CD14-positive monocyte (primary cell): ENCODE measurements at regions not wholly inside any gene's neighbourhood (a gene's known extent, or its start where the extent isn't known, plus 50 kb on each side); places are given as distances from the start of the nearest gene placed in this dataset.
A peak's percentile ranks its signal among the peaks of the same experiment; 100 is the strongest.

Experiments
- DNase-seq, 3 donors: peaks; one replicate each; pipeline ENCODE4 v3.0.0-alpha.2; 2011 to 2022
- H2AFZ ChIP-seq: 2 replicates; pipeline ENCODE4 v1.6.0; 2012; ENCODE audit warnings: mild to moderate bottlenecking, low read depth, low read length, inconsistent platforms; ENCODE audit not compliant: insufficient read depth, poor library complexity, severe bottlenecking
- H3K27ac ChIP-seq, 2 donors: 1 replicate in 1 of 2; 2 replicates in 1 of 2; pipeline ENCODE4 v1.5.1; 2012 to 2013; ENCODE audit warnings: low read length in 2 of 2, control low read depth in 1 of 2, inconsistent platforms in 1 of 2, low read depth in 1 of 2, mild to moderate bottlenecking in 1 of 2
- H3K27me3 ChIP-seq, 2 donors: one replicate each; pipeline versions ENCODE4 v1.6.0 to v1.6.1; 2011 to 2013; ENCODE audit warnings: low read length in 2 of 2; ENCODE audit not compliant: control insufficient read depth in 2 of 2, insufficient read depth in 2 of 2
- H3K36me3 ChIP-seq, 2 donors: replicated peaks in 1 of 2; 1 replicate in 1 of 2; 2 replicates in 1 of 2; pipeline versions ENCODE4 v1.5.1 to v1.6.1; 2012 to 2013; ENCODE audit warnings: low read length in 2 of 2, control low read depth in 1 of 2, inconsistent platforms in 1 of 2, mild to moderate bottlenecking in 1 of 2; ENCODE audit not compliant: insufficient read depth in 2 of 2, control insufficient read depth in 1 of 2
- H3K4me1 ChIP-seq, 2 donors: 1 replicate in 1 of 2; 2 replicates in 1 of 2; pipeline versions ENCODE4 v1.5.1 to v1.6.1; 2012 to 2013; ENCODE audit warnings: low read length in 2 of 2, control low read depth in 1 of 2, inconsistent platforms in 1 of 2, mild to moderate bottlenecking in 1 of 2, moderate library complexity in 1 of 2; ENCODE audit not compliant: insufficient read depth in 2 of 2, control insufficient read depth in 1 of 2
- H3K4me2 ChIP-seq: replicated peaks from 2 replicates; pipeline ENCODE3; 2012; ENCODE audit warnings: low read length, moderate library complexity, mild to moderate bottlenecking; ENCODE audit not compliant: poor library complexity, severe bottlenecking; ENCODE audit errors: extremely low read depth
- H3K4me3 ChIP-seq, 3 experiments: fragments of 200-600 bp in 1 of 3; sonication (generic) in 1 of 3; replicated peaks in 1 of 3; 1 replicate in 2 of 3; 2 replicates in 1 of 3; pipeline ENCODE4 v1.5.1; 2011 to 2013; ENCODE audit warnings: low read length in 3 of 3, mild to moderate bottlenecking in 3 of 3, control low read depth in 2 of 3, low read depth in 2 of 3, inconsistent platforms in 1 of 3, moderate library complexity in 1 of 3
- H3K79me2 ChIP-seq: 2 replicates; pipeline ENCODE4 v1.6.0; 2012; ENCODE audit warnings: mild to moderate bottlenecking, control low read depth, inconsistent platforms, low read length, moderate library complexity; ENCODE audit not compliant: insufficient read depth
- H3K9ac ChIP-seq: 2 replicates; pipeline ENCODE4 v1.6.0; 2017; ENCODE audit warnings: low read length, mild to moderate bottlenecking; ENCODE audit not compliant: insufficient read depth, poor library complexity, severe bottlenecking
- H3K9me3 ChIP-seq, 2 donors: replicated peaks in 1 of 2; 1 replicate in 1 of 2; 2 replicates in 1 of 2; pipeline versions ENCODE4 v1.5.1 to v1.6.1; 2012 to 2013; ENCODE audit warnings: low read length in 2 of 2, control low read depth in 1 of 2; ENCODE audit not compliant: control insufficient read depth in 1 of 2, insufficient read depth in 1 of 2
- H4K20me1 ChIP-seq: 2 replicates; pipeline ENCODE4 v1.6.0; 2012; ENCODE audit warnings: mild to moderate bottlenecking, low read length, control low read depth, moderate library complexity; ENCODE audit not compliant: insufficient read depth
- H3K27ac Mint-ChIP-seq, 7 donors: one replicate each; pipeline ENCODE4 v1.8.0; 2020; ENCODE audit warnings: mild to moderate bottlenecking in 7 of 7, mixed read lengths in 7 of 7, moderate library complexity in 6 of 7, inconsistent platforms in 2 of 7
- H3K27me3 Mint-ChIP-seq, 3 donors: one replicate each; pipeline ENCODE4 v1.8.0; 2021 to 2022; ENCODE audit warnings: low read depth in 3 of 3, mild to moderate bottlenecking in 3 of 3, mixed read lengths in 3 of 3, moderate library complexity in 3 of 3, inconsistent platforms in 1 of 3
- H3K36me3 Mint-ChIP-seq, 2 donors: one replicate each; pipeline ENCODE4 v1.8.0; 2020; ENCODE audit warnings: mixed read lengths in 2 of 2, inconsistent platforms in 1 of 2, mild to moderate bottlenecking in 1 of 2
- H3K4me1 Mint-ChIP-seq: one replicate; pipeline ENCODE4 v1.8.0; 2020; ENCODE audit warnings: mild to moderate bottlenecking, mixed read lengths
- H3K4me3 Mint-ChIP-seq, 2 donors: one replicate each; pipeline ENCODE4 v1.8.0; 2020; ENCODE audit warnings: mild to moderate bottlenecking in 2 of 2, mixed read lengths in 2 of 2, moderate library complexity in 1 of 2
- H3K9me3 Mint-ChIP-seq, 7 donors: one replicate each; pipeline ENCODE4 v1.8.0; 2020 to 2022; ENCODE audit warnings: mixed read lengths in 7 of 7, mild to moderate bottlenecking in 6 of 7, moderate library complexity in 6 of 7, inconsistent platforms in 2 of 7
- WGBS: methylation state at CpG from one replicate; pipeline ENCODE4 v1.1.5; 2013; ENCODE audit warnings: missing lambda C conversion rate; ENCODE audit not compliant: insufficient coverage; 5-methylcytosine and 5-hydroxymethylcytosine counted together
- intact Hi-C, 2 donors: fragments of 100-400 bp; cut with micrococcal nuclease; formaldehyde crosslinking; loops; one replicate each; pipeline versions ENCODE4 v1.15.0 to v1.15.1; 2023
- TF ChIP-seq, protein P1 (sequence below): fragments of 200-600 bp; IDR thresholded peaks from one replicate; pipeline ENCODE4 v1.8.0; 2022; ENCODE audit warnings: antibody characterized with exemption, mild to moderate bottlenecking

DNA sequence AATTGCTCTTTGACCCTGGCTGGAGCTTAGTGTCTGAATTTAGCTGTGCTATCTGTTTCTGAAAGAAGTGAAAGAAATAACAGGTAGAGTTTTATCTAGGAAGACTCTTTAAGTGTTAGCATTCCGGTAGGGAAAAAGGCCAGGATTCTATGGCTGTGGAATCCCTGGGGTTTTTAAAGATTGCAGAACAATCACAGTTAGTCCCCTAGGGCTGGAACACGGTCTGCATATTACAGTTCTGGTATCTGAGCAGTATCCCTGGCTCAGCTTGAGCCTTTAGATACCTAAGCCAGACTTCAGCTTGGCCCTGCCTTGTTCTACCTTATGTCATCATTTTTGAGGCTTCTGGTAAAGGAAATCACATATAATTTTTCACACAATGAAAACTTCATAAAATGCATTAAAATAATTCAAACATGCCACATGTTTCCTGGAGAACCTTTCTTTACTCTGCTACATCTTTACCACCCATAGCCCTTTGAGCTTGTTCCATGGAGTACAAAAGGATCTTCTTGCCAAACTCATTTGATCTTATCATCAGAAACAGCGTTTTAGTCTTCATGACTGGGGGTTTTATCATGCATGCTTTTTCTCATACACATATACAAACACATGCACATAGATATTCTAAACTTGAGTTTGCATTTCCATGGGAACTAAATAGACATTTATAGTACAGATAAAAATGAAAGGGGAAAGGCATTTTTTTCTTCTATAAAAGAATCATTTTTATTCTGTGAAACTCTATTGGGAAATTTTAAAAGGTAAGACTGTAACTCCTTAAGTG, 410.8 kb downstream of the CETN3 start:
- intact Hi-C loops, result no loop called here
- 95% methylated on average over 2 of the region's 3 CpGs for WGBS
- H3K79me2 ChIP-seq, result no peaks in the 10 kb centered on the region
- no peak overlapping the region for H3K9ac ChIP-seq
- Mint-ChIP-seq H3K27ac (no peak overlapping the region), H3K9me3 (peaks cover 0 to 10% (median 5%) of the 10 kb centered on the region in 7 donors), H3K4me3 (no peak overlapping the region), H3K36me3 (no peaks in the 10 kb centered on the region), H3K27me3 (peaks cover 0 to 2% (median 0%) of the 10 kb centered on the region in 3 donors), H3K4me1 (peaks cover 2% of the 10 kb centered on the region)
- no peaks in the 10 kb centered on the region for H4K20me1 ChIP-seq
- H3K9me3 ChIP-seq, result no peaks in the 10 kb centered on the region
- H3K4me3 ChIP-seq, result no peak overlapping the region
- H3K4me1 ChIP-seq, result no peaks in the 10 kb centered on the region
- H2AFZ ChIP-seq, result no peak overlapping the region
- TF ChIP-seq, protein P1, sequence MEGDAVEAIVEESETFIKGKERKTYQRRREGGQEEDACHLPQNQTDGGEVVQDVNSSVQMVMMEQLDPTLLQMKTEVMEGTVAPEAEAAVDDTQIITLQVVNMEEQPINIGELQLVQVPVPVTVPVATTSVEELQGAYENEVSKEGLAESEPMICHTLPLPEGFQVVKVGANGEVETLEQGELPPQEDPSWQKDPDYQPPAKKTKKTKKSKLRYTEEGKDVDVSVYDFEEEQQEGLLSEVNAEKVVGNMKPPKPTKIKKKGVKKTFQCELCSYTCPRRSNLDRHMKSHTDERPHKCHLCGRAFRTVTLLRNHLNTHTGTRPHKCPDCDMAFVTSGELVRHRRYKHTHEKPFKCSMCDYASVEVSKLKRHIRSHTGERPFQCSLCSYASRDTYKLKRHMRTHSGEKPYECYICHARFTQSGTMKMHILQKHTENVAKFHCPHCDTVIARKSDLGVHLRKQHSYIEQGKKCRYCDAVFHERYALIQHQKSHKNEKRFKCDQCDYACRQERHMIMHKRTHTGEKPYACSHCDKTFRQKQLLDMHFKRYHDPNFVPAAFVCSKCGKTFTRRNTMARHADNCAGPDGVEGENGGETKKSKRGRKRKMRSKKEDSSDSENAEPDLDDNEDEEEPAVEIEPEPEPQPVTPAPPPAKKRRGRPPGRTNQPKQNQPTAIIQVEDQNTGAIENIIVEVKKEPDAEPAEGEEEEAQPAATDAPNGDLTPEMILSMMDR, result no peak
- no peaks in the 10 kb centered on the region for H3K36me3 ChIP-seq
- no peak overlapping the region for H3K4me2 ChIP-seq
- DNase-seq, result no peak
- H3K27me3 ChIP-seq, result no peaks in the 10 kb centered on the region
- no peak overlapping the region for H3K27ac ChIP-seq

DNA sequence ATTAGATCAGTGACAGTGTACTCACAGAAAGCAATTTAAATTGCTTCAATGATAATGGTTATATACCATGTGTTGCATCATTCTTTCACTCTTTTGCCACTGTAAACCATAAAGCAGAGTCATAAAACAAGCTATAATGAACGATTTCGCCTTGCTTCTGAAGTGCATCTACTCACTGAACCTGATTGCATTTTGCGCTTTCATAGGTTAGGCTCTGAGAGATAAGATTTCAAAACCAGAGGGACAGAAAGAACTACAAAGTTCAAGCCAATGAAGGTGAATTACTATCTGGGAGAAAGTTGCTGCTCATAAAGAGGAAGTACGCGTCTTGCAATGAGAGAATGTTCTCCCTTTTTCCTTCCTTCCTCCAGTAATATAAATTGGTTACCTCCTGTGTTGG, 412.7 kb downstream of the CETN3 start:
- H3K4me1 ChIP-seq, result no peaks in the 10 kb centered on the region
- H3K4me3 Mint-ChIP-seq, result no peak overlapping the region
- H3K27ac Mint-ChIP-seq, result no peak overlapping the region
- H3K36me3 ChIP-seq, result no peaks in the 10 kb centered on the region
- H3K4me2 ChIP-seq, result no peak overlapping the region
- no peak overlapping the region for H3K4me3 ChIP-seq
- DNase-seq, result peak in 2 of 3 donors; percentile 4 to 6
- peaks cover 0 to 7% (median 6%) of the 10 kb centered on the region in 7 donors for H3K9me3 Mint-ChIP-seq
- H3K9me3 ChIP-seq, result no peaks in the 10 kb centered on the region
- peaks cover 2% of the 10 kb centered on the region for H3K4me1 Mint-ChIP-seq
- H3K27me3 ChIP-seq, result no peaks in the 10 kb centered on the region
- no peak overlapping the region for H3K27ac ChIP-seq
- no peaks in the 10 kb centered on the region for H4K20me1 ChIP-seq
- H3K79me2 ChIP-seq, result no peaks in the 10 kb centered on the region
- H3K27me3 Mint-ChIP-seq, result peaks cover 0 to 2% (median 0%) of the 10 kb centered on the region in 3 donors
- no peak overlapping the region for H3K9ac ChIP-seq
- no peak overlapping the region for H2AFZ ChIP-seq
- no peaks in the 10 kb centered on the region for H3K36me3 Mint-ChIP-seq
- intact Hi-C loops, result no loop called here
- 92% methylated on average over 3 of the region's 5 CpGs for WGBS
- TF ChIP-seq, protein P1, result no peak
